Naive thymus-derived CD4-positive, alpha-beta T cell (primary cell): ENCODE measurements at regions not wholly inside any gene's neighbourhood (a gene's known extent, or its start where the extent isn't known, plus 50 kb on each side); places are given as distances from the start of the nearest gene placed in this dataset.
A peak's percentile ranks its signal among the peaks of the same experiment; 100 is the strongest.

ENCODE experiments used
- ATAC-seq: fragments of 150-1000 bp; cut with Tn5 transposase; 2 replicates; pipeline ENCODE4 v1.10.0; 2021; ENCODE audit warnings: mild to moderate bottlenecking, moderate library complexity
- CTCF ChIA-PET: fragments of 350-600 bp; sonication (Branson Sonifier 250); formaldehyde crosslinking; loops from one replicate; lab custom pipeline; 2021; ENCODE audit warnings: antibody characterized with exemption; lab: Charles Lee
- POLR2A ChIA-PET: fragments of 350-600 bp; sonication (Branson Sonifier 250); formaldehyde crosslinking; loops from one replicate; lab custom pipeline; 2021; ENCODE audit warnings: antibody characterized with exemption, inconsistent platforms; lab: Charles Lee
- DNase-seq, 9 donors: peaks; one replicate each; pipeline versions ENCODE4 v3.0.0 to v3.0.0-alpha.2; 2020 to 2022; ENCODE audit warnings: mixed read lengths in 1 of 9
- H3K27ac ChIP-seq: one replicate; pipeline ENCODE4 v1.7.0; 2013; ENCODE audit warnings: mild to moderate bottlenecking, low read depth, low read length, moderate library complexity
- H3K27me3 ChIP-seq, 2 donors: one replicate each; pipeline ENCODE4 v1.7.0; 2013; ENCODE audit warnings: low read length in 2 of 2, mild to moderate bottlenecking in 2 of 2, moderate library complexity in 2 of 2; ENCODE audit not compliant: control insufficient read depth in 2 of 2, insufficient read depth in 2 of 2
- H3K36me3 ChIP-seq, 3 experiments: 1 replicate in 2 of 3; 2 replicates in 1 of 3; pipeline ENCODE4 v1.7.0; 2013; ENCODE audit warnings: low read length in 3 of 3, mild to moderate bottlenecking in 3 of 3, moderate library complexity in 1 of 3; ENCODE audit not compliant: insufficient read depth in 3 of 3, control insufficient read depth in 2 of 3
- H3K4me1 ChIP-seq, 2 donors: one replicate each; pipeline ENCODE4 v1.7.0; 2013; ENCODE audit warnings: low read length in 2 of 2, mild to moderate bottlenecking in 2 of 2, moderate library complexity in 1 of 2; ENCODE audit not compliant: control insufficient read depth in 2 of 2, insufficient read depth in 2 of 2
- H3K4me3 ChIP-seq: 2 replicates; pipeline ENCODE4 v1.7.0; 2013; ENCODE audit warnings: mild to moderate bottlenecking, low read length
- H3K9me3 ChIP-seq, 3 experiments: 1 replicate in 2 of 3; 2 replicates in 1 of 3; pipeline ENCODE4 v1.7.0; 2013; ENCODE audit warnings: low read length in 3 of 3; ENCODE audit not compliant: control insufficient read depth in 2 of 3
- H3K27ac Mint-ChIP-seq, 9 donors: one replicate each; pipeline ENCODE4 v1.8.0; 2020 to 2022; ENCODE audit warnings: mixed read lengths in 9 of 9, mild to moderate bottlenecking in 8 of 9, moderate library complexity in 5 of 9, inconsistent platforms in 2 of 9
- H3K27me3 Mint-ChIP-seq, 5 donors: one replicate each; pipeline ENCODE4 v1.8.0; 2021 to 2022; ENCODE audit warnings: mixed read lengths in 5 of 5, mild to moderate bottlenecking in 1 of 5
- H3K36me3 Mint-ChIP-seq, 5 donors: one replicate each; pipeline ENCODE4 v1.8.0; 2020 to 2022; ENCODE audit warnings: mixed read lengths in 5 of 5, mild to moderate bottlenecking in 3 of 5, inconsistent platforms in 1 of 5
- H3K4me1 Mint-ChIP-seq, 7 donors: one replicate each; pipeline ENCODE4 v1.8.0; 2020 to 2022; ENCODE audit warnings: mixed read lengths in 7 of 7, mild to moderate bottlenecking in 3 of 7, inconsistent platforms in 1 of 7
- H3K4me3 Mint-ChIP-seq, 10 donors: one replicate each; pipeline ENCODE4 v1.8.0; 2020 to 2022; ENCODE audit warnings: mild to moderate bottlenecking in 10 of 10, mixed read lengths in 10 of 10, moderate library complexity in 6 of 10, inconsistent platforms in 2 of 10
- H3K9me3 Mint-ChIP-seq, 11 donors: one replicate each; pipeline ENCODE4 v1.8.0; 2020 to 2022; ENCODE audit warnings: mixed read lengths in 11 of 11, mild to moderate bottlenecking in 4 of 11, inconsistent platforms in 1 of 11, moderate library complexity in 1 of 11
- intact Hi-C, 2 donors: fragments of 100-400 bp; cut with micrococcal nuclease; formaldehyde crosslinking; loops; one replicate each; pipeline ENCODE4 v1.15.1; 2023

- no peak overlapping the region for H3K4me3 ChIP-seq
- H3K27ac ChIP-seq, result no peak overlapping the region
- H3K4me1 ChIP-seq, result no peaks in the 10 kb centered on the region
- DNase-seq (no peak), ATAC-seq (peak; percentile 49)
- intact Hi-C loops, result no loop called here
- no peaks in the 10 kb centered on the region for H3K36me3 ChIP-seq
- POLR2A ChIA-PET, result no interaction called here
- no peaks in the 10 kb centered on the region for H3K9me3 ChIP-seq
- Mint-ChIP-seq H3K36me3 (peaks cover 0 to 15% (median 0%) of the 10 kb centered on the region in 5 donors), H3K27ac (peak overlapping the region in 1 of 9 donors; percentile 55), H3K9me3 (peaks cover 0 to 9% (median 0%) of the 10 kb centered on the region in 11 donors), H3K27me3 (no peaks in the 10 kb centered on the region), H3K4me3 (peak overlapping the region in 1 of 10 donors; percentile 6), H3K4me1 (peaks cover 0 to 37% (median 0%) of the 10 kb centered on the region in 7 donors)
- no peaks in the 10 kb centered on the region for H3K27me3 ChIP-seq
- CTCF ChIA-PET, result interaction anchor here (0.7 kb wide), 1 partner anchor 906 kb away, joined by 3 read pairs; no protein-coding TSS in a partner anchor
Measured at GRCh38 chr4:26141911-26142638, 178.7 kb upstream of the RBPJ start.

- ChIA-PET CTCF (no interaction called here), POLR2A (no interaction called here)
- intact Hi-C loops, result no loop called here
- Mint-ChIP-seq H3K4me3 (peak overlapping the region in 1 of 10 donors; percentile 14), H3K27me3 (peaks cover 0 to 10% (median 0%) of the 10 kb centered on the region in 5 donors), H3K4me1 (peaks cover 0 to 40% (median 0%) of the 10 kb centered on the region in 7 donors), H3K36me3 (peaks cover 0 to 21% (median 0%) of the 10 kb centered on the region in 5 donors), H3K27ac (peak overlapping the region in 1 of 9 donors; percentile 77), H3K9me3 (peaks cover 0 to 12% (median 0%) of the 10 kb centered on the region in 11 donors)
- no peaks in the 10 kb centered on the region for H3K9me3 ChIP-seq
- H3K4me3 ChIP-seq, result no peak overlapping the region
- H3K27ac ChIP-seq, result no peak overlapping the region
- DNase-seq, result no peak
- no peak for ATAC-seq
- no peaks in the 10 kb centered on the region for H3K36me3 ChIP-seq
- H3K27me3 ChIP-seq, result no peaks in the 10 kb centered on the region
- no peaks in the 10 kb centered on the region for H3K4me1 ChIP-seq
Measured at GRCh38 chr4:26144526-26145155, 176.2 kb upstream of the RBPJ start.

GRCh38 chr4:26145212-26145611, 175.6 kb upstream of the RBPJ start:
- ChIA-PET POLR2A (no interaction called here), CTCF (no interaction called here)
- H3K36me3 Mint-ChIP-seq, result peaks cover 0 to 24% (median 0%) of the 10 kb centered on the region in 5 donors
- H3K27me3 ChIP-seq, result no peaks in the 10 kb centered on the region
- H3K27ac Mint-ChIP-seq, result peak overlapping the region in 1 of 9 donors; percentile 77
- ATAC-seq (no peak), DNase-seq (no peak)
- peaks cover 0 to 13% (median 0%) of the 10 kb centered on the region in 5 donors for H3K27me3 Mint-ChIP-seq
- no peak overlapping the region for H3K27ac ChIP-seq
- no peaks in the 10 kb centered on the region for H3K4me1 ChIP-seq
- H3K4me3 Mint-ChIP-seq, result no peak overlapping the region
- H3K9me3 ChIP-seq, result no peaks in the 10 kb centered on the region
- peaks cover 0 to 40% (median 0%) of the 10 kb centered on the region in 7 donors for H3K4me1 Mint-ChIP-seq
- peaks cover 0 to 14% (median 0%) of the 10 kb centered on the region in 11 donors for H3K9me3 Mint-ChIP-seq
- no peak overlapping the region for H3K4me3 ChIP-seq
- intact Hi-C loops, result no loop called here
- H3K36me3 ChIP-seq, result no peaks in the 10 kb centered on the region

GRCh38 chr4:26148927-26149326, 171.9 kb upstream of the RBPJ start:
- Mint-ChIP-seq H3K4me1 (peaks cover 0 to 37% (median 0%) of the 10 kb centered on the region in 7 donors), H3K9me3 (peaks cover 0 to 14% (median 0%) of the 10 kb centered on the region in 11 donors), H3K36me3 (peaks cover 0 to 27% (median 0%) of the 10 kb centered on the region in 5 donors), H3K4me3 (no peak overlapping the region), H3K27ac (no peak overlapping the region), H3K27me3 (peaks cover 0 to 13% (median 0%) of the 10 kb centered on the region in 5 donors)
- Histone ChIP-seq H3K27me3 (no peaks in the 10 kb centered on the region), H3K9me3 (no peaks in the 10 kb centered on the region), H3K27ac (no peak overlapping the region), H3K4me3 (no peak overlapping the region), H3K36me3 (no peaks in the 10 kb centered on the region), H3K4me1 (no peaks in the 10 kb centered on the region)
- ATAC-seq (no peak), DNase-seq (no peak)
- CTCF ChIA-PET, result no interaction called here
- POLR2A ChIA-PET, result no interaction called here
- intact Hi-C loops, result no loop called here

- ChIA-PET CTCF (no interaction called here), POLR2A (no interaction called here)
- no peaks in the 10 kb centered on the region for H3K4me1 ChIP-seq
- H3K9me3 ChIP-seq, result no peaks in the 10 kb centered on the region
- intact Hi-C loops, result no loop called here
- Mint-ChIP-seq H3K9me3 (peaks cover 0 to 15% (median 0%) of the 10 kb centered on the region in 11 donors), H3K4me1 (peaks cover 0 to 26% (median 0%) of the 10 kb centered on the region in 7 donors), H3K4me3 (no peak overlapping the region), H3K27ac (peak overlapping the region in 1 of 9 donors; percentile 20), H3K36me3 (peaks cover 0 to 25% (median 0%) of the 10 kb centered on the region in 5 donors), H3K27me3 (peaks cover 0 to 13% (median 0%) of the 10 kb centered on the region in 5 donors)
- no peaks in the 10 kb centered on the region for H3K36me3 ChIP-seq
- H3K27ac ChIP-seq, result no peak overlapping the region
- ATAC-seq (no peak), DNase-seq (peak in 1 of 9 donors; percentile 46)
- H3K4me3 ChIP-seq, result no peak overlapping the region
- H3K27me3 ChIP-seq, result no peaks in the 10 kb centered on the region
Measured at GRCh38 chr4:26150948-26151347, 169.9 kb upstream of the RBPJ start.

- Mint-ChIP-seq H3K4me3 (no peak overlapping the region), H3K36me3 (peaks cover 0 to 25% (median 0%) of the 10 kb centered on the region in 5 donors), H3K4me1 (peaks cover 0 to 26% (median 0%) of the 10 kb centered on the region in 7 donors), H3K27ac (peak overlapping the region in 1 of 9 donors; percentile 11), H3K27me3 (peaks cover 0 to 13% (median 0%) of the 10 kb centered on the region in 5 donors), H3K9me3 (peaks cover 0 to 15% (median 0%) of the 10 kb centered on the region in 11 donors)
- DNase-seq (no peak), ATAC-seq (no peak)
- Histone ChIP-seq H3K9me3 (no peaks in the 10 kb centered on the region), H3K27me3 (no peaks in the 10 kb centered on the region), H3K27ac (no peak overlapping the region), H3K36me3 (no peaks in the 10 kb centered on the region), H3K4me1 (no peaks in the 10 kb centered on the region), H3K4me3 (no peak overlapping the region)
- POLR2A ChIA-PET, result no interaction called here
- CTCF ChIA-PET, result no interaction called here
- intact Hi-C loops, result no loop called here
Measured at GRCh38 chr4:26151615-26152014, 169.2 kb upstream of the RBPJ start.
